DOHH2 (cell line): ENCODE measurements at regions not wholly inside any gene's neighbourhood (a gene's known extent, or its start where the extent isn't known, plus 50 kb on each side); places are given as distances from the start of the nearest gene placed in this dataset.

Experiments
- EZH2phosphoT487 ChIP-seq: fragments of 200-600 bp; sonication (generic); IDR thresholded peaks from 2 replicates; pipeline ENCODE4 v1.6.1; 2017; ENCODE audit warnings: borderline replicate concordance, mild to moderate bottlenecking, antibody characterized with exemption, low read length, moderate library complexity, mixed read lengths
- TF ChIP-seq, protein P1 (sequence below): fragments of 200-600 bp; sonication (generic); IDR thresholded peaks from one replicate; pipeline ENCODE4 v1.5.1; 2014; ENCODE audit warnings: antibody characterized with exemption, mild to moderate bottlenecking, low read depth, low read length; ENCODE audit not compliant: poor library complexity, severe bottlenecking

DNA sequence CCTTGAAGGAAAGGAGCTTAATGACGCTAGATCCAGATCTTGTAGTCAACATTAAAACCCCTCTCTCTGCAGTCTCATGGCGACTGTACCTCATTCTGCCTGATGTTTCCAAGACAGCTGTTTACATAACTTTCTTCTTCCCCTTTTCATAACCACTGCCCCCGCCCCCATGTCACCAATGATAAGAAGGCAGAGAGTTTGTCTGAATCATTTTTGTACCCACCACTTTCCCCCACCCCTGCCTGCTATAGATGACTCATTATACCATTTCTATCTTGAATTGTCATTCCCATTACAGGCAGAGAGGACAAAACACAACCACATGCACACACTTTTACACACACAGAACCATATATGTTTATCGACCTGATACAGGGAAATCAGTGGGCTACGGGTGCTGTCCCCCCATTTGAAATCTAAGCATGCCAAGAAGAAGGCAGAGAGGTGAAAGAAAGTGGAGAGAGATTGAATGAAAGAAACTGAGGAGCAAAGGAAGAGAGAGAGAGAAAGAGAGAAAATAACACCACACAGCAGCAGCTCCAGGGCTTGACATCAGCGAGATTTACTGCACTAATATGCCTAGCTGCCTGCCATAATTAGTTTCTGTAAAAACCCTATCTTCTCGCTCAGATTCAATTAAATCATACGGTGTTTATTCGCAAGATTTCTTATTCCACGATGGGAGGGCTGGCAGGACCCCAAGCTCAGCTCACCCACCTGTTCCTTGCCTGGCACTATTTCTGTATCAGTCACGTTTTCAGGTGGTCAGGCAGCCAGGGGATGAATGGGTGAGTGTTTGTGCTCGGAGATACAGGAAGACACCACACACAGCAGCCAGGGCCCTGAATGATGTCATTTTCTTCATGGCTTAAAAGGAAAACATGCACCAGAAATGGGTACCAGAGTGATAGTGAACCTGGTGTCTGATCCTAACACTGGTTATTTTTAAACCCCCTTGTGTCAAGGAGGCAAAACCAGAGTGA, 114.3 kb upstream of the SERP2 start:
- TF ChIP-seq, protein P1, sequence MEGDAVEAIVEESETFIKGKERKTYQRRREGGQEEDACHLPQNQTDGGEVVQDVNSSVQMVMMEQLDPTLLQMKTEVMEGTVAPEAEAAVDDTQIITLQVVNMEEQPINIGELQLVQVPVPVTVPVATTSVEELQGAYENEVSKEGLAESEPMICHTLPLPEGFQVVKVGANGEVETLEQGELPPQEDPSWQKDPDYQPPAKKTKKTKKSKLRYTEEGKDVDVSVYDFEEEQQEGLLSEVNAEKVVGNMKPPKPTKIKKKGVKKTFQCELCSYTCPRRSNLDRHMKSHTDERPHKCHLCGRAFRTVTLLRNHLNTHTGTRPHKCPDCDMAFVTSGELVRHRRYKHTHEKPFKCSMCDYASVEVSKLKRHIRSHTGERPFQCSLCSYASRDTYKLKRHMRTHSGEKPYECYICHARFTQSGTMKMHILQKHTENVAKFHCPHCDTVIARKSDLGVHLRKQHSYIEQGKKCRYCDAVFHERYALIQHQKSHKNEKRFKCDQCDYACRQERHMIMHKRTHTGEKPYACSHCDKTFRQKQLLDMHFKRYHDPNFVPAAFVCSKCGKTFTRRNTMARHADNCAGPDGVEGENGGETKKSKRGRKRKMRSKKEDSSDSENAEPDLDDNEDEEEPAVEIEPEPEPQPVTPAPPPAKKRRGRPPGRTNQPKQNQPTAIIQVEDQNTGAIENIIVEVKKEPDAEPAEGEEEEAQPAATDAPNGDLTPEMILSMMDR: no peak
- no peak for TF ChIP-seq EZH2phosphoT487
